GM18907 (cell line): ENCODE measurements at regions not wholly inside any gene's neighbourhood (a gene's known extent, or its start where the extent isn't known, plus 50 kb on each side); places are given as distances from the start of the nearest gene placed in this dataset.

Source experiments
- ATAC-seq: cut with Tn5 transposase; IDR thresholded peaks from one replicate; pipeline ENCODE4 v1.9.1; 2021; ENCODE audit warnings: mild to moderate bottlenecking, moderate library complexity; ENCODE audit not compliant: unreplicated experiment

GRCh38 chr5:173689171-173689736, 72.8 kb upstream of the BOD1 start:
- ATAC-seq = no peak

DNA sequence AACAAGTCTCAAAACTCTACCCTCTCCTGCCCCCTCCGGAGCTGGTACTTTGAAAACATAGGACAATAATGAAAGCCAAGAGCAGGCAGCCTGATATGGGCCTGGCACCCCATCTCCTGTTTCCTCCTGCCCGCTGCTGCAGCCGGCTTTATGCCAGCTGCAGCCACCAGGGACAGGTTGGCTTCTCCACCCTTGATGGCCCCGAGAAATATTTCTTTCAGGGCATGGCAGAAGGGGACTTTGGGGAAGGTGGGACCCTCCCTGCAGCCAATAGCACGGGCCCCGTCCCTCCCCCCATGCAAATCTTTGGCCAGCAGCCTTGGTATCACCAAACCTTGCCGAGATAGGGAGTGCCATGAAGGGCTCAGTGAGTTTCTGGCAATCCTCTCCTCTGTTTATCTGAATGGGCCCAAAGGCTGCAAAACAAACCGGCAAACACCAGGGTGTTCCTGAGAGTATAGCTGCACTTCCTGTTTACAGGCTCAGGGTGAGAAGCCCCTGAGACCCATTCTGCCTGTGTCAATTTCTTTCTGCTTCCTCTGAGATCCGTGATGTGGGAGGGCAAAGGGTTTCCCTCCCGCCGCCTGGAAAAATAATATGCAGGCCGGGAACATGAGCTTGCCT, 73.4 kb upstream of the BOD1 start:
- peak; percentile 55 for ATAC-seq

DNA sequence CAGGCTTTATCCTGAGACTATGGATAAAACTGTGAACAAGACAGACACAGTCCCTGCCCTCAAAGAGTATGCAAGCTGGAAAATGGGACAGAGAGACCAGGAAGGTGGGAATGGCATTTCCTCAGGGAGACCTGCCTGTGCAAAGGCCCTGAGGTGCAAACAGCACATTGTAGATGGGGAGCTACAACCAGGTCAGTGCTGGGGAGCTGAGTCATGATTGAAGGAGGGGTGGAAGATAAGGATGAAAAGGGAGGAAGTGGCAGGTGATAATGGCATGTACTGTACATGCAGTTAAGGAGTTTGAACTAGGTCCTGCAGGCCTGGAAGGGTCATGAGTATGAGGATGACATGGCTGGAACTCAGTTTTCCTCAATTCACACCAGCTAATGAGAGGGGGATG, 75.5 kb upstream of the BOD1 start:
- no peak for ATAC-seq

- no peak for ATAC-seq
Measured at GRCh38 chr5:173693670-173694069, 77.2 kb upstream of the BOD1 start.

- no peak for ATAC-seq
Measured at GRCh38 chr5:173696216-173696615, 79.8 kb upstream of the BOD1 start.

- ATAC-seq = no peak
Measured at GRCh38 chr5:173697931-173698579, 81.6 kb upstream of the BOD1 start.

DNA sequence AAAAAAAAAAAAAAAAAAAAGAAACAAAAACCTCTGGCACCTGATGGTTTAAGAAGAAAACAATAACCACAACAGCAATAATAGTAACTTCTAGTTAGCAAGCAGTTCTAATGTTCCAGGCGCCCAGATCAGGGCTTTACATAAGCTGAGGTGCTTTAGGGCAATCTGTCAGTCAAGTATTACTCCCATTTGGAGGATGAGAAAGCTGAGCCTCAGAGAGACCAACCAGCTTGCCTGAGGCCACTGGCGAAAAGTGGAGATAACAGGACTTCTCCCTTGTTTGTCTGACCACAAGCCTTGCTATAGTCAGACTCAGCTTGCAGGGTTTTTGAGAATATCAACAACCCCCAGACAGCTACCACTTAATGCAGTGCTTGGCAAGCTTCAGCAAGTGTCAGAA, 83.5 kb upstream of the BOD1 start:
- no peak for ATAC-seq

DNA sequence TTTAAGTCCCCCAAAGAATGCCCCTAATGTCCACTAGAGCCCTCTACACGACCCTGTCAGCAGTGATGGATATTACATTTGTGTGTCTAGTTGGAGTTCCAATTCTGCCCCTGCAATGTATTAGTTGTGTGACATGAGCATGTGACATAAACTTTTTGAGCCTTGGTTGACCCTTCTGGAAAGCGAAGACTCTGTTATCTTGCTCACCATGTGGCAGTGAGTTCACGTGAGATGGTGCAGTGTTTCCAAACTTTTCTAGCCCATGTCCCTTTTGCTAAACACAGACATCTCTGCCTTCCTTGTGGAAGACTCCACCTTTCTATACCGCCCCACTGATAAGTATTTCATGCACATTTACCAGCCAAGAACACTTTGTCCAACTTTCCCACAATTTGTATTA, 87.0 kb upstream of the BOD1 start:
- ATAC-seq = no peak

DNA sequence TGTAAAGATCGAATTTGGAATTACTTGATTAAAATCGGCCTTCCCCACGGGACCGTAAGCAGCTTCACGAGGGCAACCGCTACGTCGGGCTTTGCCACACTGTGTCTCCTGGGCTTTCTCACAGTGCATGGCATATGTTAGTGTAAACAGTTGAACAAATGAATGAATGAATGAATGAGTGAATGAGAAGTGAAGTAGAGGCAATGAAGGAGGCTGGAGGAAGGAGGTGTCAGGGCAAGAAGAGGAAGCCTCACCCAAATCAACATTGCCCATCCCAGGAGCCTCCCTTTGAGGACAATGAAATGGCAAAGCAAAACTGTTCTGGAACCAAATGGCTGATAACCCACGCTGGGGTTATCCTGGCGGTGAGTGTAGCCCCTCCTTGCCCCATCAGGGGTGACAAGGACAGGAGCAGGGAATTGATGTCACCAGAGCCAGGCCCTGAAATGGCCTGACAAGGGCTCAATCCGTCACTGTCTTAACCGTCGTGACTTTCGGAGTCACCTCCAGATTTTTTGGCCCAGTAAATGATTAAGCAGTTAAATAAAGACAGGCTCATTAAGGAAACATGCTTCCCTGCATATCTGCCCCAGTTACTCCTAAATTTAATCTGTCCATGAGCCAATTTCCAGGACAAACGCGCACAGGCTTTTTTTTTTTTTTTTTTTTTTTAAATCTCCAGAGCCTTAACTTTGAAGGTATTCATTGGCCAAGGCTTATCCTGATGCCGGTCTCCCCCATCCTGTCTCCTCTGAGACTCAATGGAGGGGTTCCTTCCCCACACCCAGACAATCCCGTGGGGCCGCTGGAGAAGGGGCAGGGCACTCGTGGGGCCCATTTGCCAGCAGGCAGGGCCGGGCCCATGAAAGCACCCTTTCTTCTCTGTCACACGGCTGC, 88.4 kb upstream of the BOD1 start:
- no peak for ATAC-seq

DNA sequence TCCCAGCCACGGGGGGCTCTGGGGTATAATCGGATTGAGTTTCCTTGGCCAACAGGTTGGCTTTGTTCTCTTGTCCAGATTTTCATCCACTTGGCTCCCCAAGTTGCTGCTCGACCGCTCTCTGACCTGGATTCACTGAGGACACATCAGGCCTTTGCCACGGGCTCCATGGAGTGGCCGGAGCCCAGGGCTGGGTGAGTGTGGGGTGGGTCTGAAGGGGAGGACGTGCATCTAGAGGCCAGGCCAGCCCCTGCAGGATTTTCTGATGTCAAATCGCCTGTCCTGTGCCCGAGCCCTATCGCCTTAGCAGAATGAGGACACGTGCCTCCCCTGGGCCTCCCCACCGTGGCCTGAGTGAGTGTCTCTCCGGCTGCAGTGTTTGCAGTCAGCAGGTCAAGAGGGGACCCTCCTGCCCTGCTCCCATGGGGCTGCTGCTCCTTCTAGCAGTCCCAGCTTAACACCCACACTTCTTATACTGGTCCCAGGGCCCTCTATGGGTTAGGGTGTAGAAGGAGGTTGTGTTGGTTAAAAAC, 89.1 kb upstream of the BOD1 start:
- ATAC-seq = no peak

DNA sequence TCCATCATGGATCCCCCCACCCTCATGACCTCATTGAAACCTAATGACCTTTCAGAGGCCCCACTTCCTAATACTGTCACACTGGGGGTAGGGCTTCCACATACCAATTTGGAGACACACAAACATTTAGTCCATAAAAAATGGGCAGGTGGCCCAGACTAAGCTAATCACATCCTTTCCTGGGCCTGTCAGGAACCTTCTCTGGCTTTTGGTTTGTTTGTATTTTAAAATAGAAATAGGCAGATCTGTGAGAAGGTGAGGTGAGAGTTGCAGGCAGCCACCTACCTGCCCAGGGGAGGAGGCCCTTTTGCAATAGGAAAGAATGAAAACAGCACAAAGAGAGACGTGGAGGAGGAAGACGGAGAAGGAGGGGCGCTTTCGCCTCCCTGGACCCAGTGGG, 90.2 kb upstream of the BOD1 start:
- ATAC-seq = no peak

GRCh38 chr5:173707392-173707791, 90.9 kb upstream of the BOD1 start:
- peak; percentile 62 for ATAC-seq

- no peak for ATAC-seq
Measured at GRCh38 chr5:173709145-173709544, 92.7 kb upstream of the BOD1 start.

GRCh38 chr5:173709761-173710160, 93.3 kb upstream of the BOD1 start:
- ATAC-seq = no peak

- no peak for ATAC-seq
Measured at GRCh38 chr5:173710528-173710927, 94.1 kb upstream of the BOD1 start.

- ATAC-seq = no peak
Measured at GRCh38 chr5:173711466-173711865, 95.0 kb upstream of the BOD1 start.

DNA sequence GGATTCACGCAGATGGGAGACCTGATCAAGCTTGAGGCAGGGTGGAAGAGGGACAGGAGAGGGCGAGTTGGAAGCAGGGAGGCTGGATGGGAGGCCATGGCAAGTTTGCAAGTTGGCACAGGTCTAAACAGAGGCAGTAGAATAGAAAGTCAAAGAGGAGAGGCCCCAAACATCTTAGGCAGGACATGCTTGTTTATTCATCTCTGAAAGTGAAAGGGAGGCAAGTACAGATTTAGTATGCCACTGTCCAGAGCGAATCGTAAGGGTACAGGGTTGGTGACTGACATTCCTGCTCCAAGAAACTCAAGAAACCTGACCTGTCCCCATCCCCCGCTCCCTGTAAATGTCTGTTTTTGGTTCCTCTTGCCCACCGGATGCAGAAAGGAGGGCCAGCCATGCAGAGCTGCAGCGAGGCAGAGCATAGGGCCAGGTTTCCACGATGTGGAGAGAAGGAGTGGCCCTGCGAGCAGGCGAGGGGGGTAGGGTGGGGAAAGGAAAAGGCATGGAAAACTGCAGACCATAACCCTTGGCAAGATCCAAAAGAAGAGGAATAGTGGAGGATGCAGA, 96.2 kb upstream of the BOD1 start:
- no peak for ATAC-seq

DNA sequence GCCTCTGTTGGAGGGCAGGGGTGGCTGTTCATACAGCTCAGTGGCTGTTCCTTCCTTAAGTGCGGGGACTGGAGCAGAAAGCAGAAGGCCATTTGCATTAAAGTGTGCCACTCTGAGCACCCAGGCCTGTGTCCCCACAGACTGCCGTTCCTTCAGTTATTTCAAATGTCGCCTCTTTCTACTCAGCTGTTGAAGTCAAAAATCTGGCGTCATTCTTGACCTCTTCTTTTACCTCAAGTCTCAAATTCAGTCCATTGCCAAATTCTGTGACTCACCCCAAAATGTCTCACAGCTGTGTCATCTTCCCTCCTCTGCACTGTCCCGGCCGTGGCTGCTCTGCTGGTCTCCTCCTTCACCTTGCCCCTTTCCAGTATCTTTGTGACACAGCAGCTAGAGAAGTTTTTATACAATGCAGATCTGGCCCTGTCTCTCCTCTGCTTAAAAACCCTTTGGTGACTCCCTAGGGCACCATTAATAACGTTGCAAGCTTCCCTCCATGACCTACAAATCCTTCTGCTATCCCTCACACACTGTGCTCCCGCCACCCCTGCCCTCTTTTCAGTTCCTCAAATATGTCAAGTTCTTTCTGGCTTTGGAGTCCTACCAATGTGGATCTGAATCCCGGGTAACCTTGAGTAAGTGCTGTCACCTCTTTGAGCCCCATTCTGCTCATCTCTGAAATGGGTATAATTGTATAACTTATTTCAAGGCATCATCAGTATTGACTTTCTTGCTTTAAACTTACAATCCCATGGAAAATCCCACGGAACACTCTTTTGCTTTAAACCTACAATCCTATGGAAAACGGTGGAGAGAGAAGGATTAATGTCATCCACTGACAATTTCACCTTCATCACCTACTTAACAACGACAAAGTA, 98.3 kb upstream of the BOD1 start:
- ATAC-seq = no peak

- no peak for ATAC-seq
Measured at GRCh38 chr5:173715607-173716006, 99.2 kb upstream of the BOD1 start.

DNA sequence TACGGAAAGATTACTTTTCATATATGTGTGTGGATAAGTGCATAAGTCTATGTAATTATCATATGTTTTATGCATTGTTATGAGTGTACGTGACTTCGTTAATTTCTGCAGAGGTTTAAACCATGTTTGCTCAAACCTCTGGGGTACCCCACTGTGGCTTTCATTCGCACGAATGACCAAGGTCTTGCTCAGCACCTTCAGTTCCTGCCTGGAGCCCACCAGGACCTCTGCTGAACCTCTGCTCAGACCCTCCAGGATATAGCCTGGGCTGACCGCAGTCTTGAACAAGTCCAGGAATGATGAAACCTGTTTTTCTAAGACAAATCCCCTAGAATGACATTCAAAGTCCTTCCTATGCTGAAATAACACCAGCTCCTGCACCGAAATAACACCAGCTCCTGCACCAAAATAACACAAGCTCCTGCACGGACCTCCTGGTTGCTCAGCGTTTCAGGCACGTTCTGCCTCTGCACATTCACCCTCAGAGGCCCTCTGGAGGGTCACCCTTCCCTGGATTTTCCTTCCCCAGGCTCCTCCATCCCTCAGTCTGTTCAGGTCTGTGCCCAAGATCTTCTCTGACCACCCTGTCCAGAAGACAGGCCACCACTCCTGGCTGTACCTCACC, 99.7 kb upstream of the BOD1 start:
- no peak for ATAC-seq
